ENCODE measurements at regions not wholly inside any gene's neighbourhood (a gene's known extent, or its start where the extent isn't known, plus 50 kb on each side); places are given as distances from the start of the nearest gene placed in this dataset.
"Not testable (repeated sequence)": the region's sequence is repeated elsewhere in the genome, so short reads cannot be mapped to it uniquely, and the experiment has no call there.

DNA sequence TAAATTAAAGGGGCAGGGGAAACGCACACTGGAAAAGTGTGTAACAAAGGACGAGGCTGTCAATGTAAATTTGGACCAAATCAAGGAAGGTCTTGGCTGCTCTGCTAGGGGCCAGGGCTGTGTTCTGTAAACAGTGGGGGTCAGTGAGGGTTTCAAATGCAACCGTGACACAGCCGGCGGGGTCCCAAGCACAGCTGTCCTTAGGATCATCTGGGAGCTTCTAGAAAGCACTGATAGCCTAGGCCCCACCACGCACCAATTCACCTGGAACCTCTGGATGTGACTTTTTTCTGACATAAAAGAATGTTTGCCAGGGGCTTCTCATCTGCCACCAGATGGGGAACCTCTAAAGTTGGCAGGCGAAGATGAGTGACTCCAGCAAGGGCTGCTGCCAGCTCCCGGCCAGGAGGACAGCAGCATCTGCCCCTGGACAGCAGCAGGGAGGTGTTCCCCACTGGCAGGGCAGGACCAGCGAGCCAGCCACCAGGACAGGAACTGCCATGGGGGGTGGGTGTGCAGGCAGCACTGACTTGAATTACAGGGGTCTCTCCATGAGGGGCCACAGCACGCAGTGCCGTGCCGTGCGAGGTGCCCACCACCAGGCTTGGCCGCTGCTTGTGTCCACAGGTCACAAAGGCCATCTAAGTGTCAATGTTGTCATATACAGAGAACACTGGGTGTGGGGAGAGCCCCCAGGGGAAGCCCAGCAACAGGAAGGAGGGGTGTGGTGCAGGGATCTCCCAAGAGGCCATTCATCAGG is 87.5 kb downstream of the SOX1 start:
- ATAC-seq = no peak
- Mint-ChIP-seq H3K27me3 (peaks cover 3 to 38% (median 27%) of the 10 kb centered on the region in 5 donors), H3K9me3 (peaks cover 0 to 13% (median 4%) of the 10 kb centered on the region in 9 donors), H3K36me3 (no peaks in the 10 kb centered on the region), H3K27ac (no peak overlapping the region), H3K4me3 (no peak overlapping the region), H3K4me1 (no peaks in the 10 kb centered on the region)
- no peak for DNase-seq
- POLR2A ChIA-PET = no interaction called here

GRCh38 chr13:112158961-112159360 is 92.0 kb downstream of the SOX1 start:
- ATAC-seq = no peak

DNA sequence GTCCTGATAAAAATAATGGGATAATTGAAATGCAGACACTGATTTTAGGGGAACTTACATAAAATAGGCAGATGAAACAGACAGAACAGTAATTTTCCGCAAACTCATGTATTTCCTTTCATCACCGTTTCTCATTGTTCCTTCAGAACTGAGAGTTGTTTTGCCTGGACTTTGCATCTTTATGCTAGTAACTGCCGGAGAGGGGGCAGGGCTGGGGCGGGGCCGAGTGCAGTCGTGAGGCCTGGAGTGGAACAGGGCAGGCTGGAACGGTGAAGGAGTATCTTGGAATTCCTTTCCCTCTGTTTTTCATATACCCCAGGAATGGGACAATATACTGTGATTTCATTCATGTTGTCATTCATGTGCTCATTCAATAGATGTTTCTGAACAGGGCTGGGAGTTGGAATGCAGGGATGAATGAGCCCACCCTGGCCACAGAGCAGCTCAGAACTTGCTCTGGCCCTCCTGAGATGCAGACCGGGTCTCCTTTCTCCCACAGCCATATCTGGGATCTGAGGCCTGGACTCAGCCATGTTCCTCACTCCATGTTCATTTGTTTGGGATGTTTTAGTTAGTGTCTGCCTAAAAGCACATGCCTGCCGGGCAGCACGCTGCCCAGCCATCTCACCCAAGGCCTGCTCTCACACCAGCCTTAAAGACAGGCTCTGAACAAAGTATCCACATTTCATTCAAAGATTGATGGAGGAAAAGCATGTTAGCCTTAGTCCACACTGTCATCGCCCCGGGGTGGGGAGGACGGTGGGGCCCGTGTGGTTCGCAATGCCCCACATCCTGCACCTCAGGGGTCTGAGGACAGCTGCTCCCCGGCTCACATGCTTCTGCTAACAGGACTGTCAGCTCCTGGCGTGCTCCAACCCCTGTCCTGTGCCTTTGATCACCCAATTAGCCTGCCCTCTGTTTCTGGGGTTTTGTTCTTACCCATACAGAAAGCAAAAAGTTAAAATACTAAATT is 92.9 kb downstream of the SOX1 start:
- Mint-ChIP-seq H3K4me1 (peaks cover 0 to 1% (median 0%) of the 10 kb centered on the region in 4 donors), H3K9me3 (peaks cover 0 to 13% (median 2%) of the 10 kb centered on the region in 9 donors), H3K27ac (no peak overlapping the region), H3K27me3 (peaks cover 10 to 51% (median 15%) of the 10 kb centered on the region in 5 donors), H3K36me3 (no peaks in the 10 kb centered on the region), H3K4me3 (no peak overlapping the region)
- POLR2A ChIA-PET = no interaction called here
- DNase-seq (peak in 1 of 10 donors; percentile 26), ATAC-seq (no peak)

More at GRCh38 chr13:112158961-112159360, 92.0 kb downstream of the SOX1 start:
- no peak overlapping the region for H3K27ac Mint-ChIP-seq
- no peaks in the 10 kb centered on the region for H3K36me3 Mint-ChIP-seq
- no peak overlapping the region for H3K4me3 Mint-ChIP-seq
- peaks cover 10 to 48% (median 18%) of the 10 kb centered on the region in 5 donors for H3K27me3 Mint-ChIP-seq
- peaks cover 0 to 1% (median 0%) of the 10 kb centered on the region in 4 donors for H3K4me1 Mint-ChIP-seq
- POLR2A ChIA-PET = no interaction called here
- peaks cover 0 to 13% (median 2%) of the 10 kb centered on the region in 9 donors for H3K9me3 Mint-ChIP-seq
- DNase-seq = peak in 1 of 10 donors; percentile 9

DNA sequence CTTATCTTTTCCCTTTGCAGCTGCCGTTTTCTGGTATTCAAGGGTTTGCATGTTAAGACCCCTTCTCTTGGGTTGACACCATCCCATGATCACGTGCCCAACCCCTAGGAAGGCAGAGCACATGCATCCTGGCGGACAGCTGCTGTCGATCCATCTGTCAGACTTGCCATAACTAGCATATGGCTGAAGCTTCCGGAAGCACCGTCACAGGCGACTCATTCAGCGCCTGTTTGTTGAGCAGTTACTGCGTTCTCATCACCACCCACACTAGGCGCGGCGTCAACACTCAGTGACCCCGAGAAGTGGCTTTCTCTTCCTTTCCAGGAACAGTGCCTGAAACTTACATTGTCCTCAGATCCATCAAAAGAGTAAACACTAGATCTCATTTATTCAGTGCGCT is 93.6 kb downstream of the SOX1 start:
- POLR2A ChIA-PET = no interaction called here
- H3K9me3 Mint-ChIP-seq = peaks cover 0 to 13% (median 2%) of the 10 kb centered on the region in 9 donors
- no peak overlapping the region for H3K27ac Mint-ChIP-seq
- no peaks in the 10 kb centered on the region for H3K36me3 Mint-ChIP-seq
- DNase-seq (peak in 1 of 10 donors; percentile 15), ATAC-seq (no peak)
- peaks cover 0 to 1% (median 0%) of the 10 kb centered on the region in 4 donors for H3K4me1 Mint-ChIP-seq
- peaks cover 12 to 58% (median 17%) of the 10 kb centered on the region in 5 donors for H3K27me3 Mint-ChIP-seq
- no peak overlapping the region for H3K4me3 Mint-ChIP-seq

DNA sequence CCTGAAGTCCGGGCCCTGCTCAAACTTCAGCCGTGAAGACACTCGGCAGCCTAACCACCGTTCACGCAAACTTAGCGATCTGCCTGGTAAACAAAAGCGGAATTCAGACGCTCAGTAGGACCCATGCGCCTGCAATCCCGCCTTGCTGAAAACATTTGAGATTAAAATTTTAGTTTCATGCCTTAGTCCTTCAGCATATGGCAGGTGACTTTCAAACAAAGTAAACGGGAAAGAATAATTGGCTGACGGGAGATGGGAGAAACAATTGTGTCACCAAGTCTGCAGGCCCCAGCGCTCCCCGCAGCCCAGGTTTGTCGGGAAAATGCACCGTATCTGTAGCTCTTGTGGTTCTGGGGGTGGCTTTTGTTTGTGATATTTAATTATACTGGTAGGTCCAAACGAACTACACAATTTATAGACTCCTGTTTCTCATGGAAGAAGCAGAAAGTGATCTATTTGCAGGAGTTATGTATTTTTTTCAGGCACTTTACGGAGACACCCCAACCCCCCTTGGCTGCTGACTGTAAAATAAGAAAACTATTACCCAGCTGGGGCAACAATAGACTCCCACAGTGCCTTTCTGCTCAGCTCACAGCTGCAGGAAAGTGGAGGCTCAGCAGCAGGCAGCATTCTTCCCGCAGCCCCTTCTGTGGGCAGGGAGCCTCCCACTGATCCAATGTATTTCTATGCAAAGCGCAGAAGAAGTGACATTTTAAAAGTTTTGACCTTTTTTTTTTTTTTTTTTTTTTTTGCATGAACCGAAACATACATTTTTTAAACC is 94.8 kb downstream of the SOX1 start:
- H3K4me3 Mint-ChIP-seq = no peak overlapping the region
- H3K27ac Mint-ChIP-seq = no peak overlapping the region
- no peak for ATAC-seq
- H3K27me3 Mint-ChIP-seq = peaks cover 12 to 70% (median 23%) of the 10 kb centered on the region in 5 donors
- DNase-seq = no peak
- peaks cover 0 to 13% (median 3%) of the 10 kb centered on the region in 9 donors for H3K9me3 Mint-ChIP-seq
- POLR2A ChIA-PET = no interaction called here
- H3K36me3 Mint-ChIP-seq = no peaks in the 10 kb centered on the region
- peaks cover 0 to 1% (median 0%) of the 10 kb centered on the region in 4 donors for H3K4me1 Mint-ChIP-seq

DNA sequence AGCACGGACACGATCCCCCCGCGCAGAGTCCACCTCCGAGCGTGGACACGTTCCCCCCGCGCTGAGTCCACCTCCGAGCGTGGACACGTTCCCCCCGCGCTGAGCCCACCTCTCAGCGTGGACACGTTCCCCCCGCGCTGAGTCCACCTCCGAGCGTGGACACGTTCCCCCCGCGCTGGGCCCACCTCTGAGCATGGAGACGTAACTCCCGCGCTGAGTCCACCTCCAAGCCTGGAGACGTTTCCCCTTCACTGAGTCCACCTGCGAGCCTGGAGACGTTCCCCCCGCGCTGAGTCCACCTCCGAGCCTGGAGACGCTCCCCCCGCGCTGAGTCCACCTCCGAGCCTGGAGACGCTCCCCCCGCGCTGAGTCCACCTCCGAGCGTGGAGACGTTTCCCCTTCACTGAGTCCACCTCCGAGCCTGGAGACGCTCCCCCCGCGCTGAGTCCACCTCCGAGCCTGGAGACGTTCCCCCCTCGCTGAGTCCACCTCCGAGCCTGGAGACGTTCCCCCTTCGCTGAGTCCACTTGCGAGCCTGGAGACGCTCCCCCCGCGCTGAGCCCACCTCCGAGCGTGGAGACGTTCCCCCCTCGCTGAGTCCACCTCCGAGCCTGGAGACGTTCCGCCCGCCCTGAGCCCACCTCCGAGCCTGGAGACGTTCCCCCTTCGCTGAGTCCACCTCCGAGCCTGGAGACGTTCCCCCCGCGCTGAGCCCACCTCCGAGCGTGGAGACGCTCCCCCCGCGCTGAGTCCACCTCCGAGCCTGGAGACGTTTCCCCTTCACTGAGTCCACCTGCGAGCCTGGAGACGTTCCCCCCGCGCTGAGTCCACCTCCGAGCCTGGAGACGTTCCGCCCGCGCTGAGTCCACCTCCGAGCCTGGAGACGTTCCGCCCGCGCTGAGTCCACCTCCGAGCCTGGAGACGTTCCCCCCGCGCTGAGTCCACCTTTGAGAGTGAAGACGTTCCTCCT is 97.0 kb downstream of the SOX1 start:
- H3K27ac Mint-ChIP-seq, H3K9me3 Mint-ChIP-seq, H3K4me1 Mint-ChIP-seq, ATAC-seq, H3K4me3 Mint-ChIP-seq, POLR2A ChIA-PET, H3K36me3 Mint-ChIP-seq: not testable (repeated sequence)
- DNase-seq = peak in 1 of 10 donors; percentile 36
- peaks cover 10 to 72% (median 26%) of the 10 kb centered on the region in 5 donors for H3K27me3 Mint-ChIP-seq

GRCh38 chr13:112165712-112166111 is 98.8 kb downstream of the SOX1 start:
- peak in 1 of 10 donors; percentile 36 for DNase-seq
- H3K9me3 Mint-ChIP-seq = peaks cover 0 to 1% (median 0%) of the 10 kb centered on the region in 9 donors
- POLR2A ChIA-PET = no interaction called here
- no peak overlapping the region for H3K4me3 Mint-ChIP-seq
- no peaks in the 10 kb centered on the region for H3K4me1 Mint-ChIP-seq
- no peak overlapping the region for H3K27ac Mint-ChIP-seq
- no peaks in the 10 kb centered on the region for H3K36me3 Mint-ChIP-seq
- peaks cover 9 to 56% (median 18%) of the 10 kb centered on the region in 5 donors for H3K27me3 Mint-ChIP-seq
- ATAC-seq = no peak

DNA sequence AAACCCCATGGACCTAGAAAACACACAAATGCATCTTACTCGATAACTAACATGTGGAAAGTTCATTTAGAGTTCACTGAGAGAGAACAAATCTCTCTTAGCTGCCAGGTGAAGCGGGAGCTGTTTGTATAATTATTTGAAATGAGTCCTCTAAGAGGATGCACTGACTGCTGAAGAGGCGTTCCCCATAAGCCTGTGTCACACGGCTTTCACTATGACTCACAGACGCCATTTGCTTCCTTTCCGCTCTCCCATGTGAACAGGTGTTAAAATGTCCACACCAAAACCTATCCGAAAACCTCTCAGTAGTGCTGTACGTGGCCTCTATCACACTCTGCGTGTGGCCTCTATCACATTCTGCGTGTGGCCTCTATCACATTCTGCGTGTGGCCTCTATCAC is 101.8 kb downstream of the SOX1 start:
- Mint-ChIP-seq H3K9me3 (peaks cover 0 to 9% (median 0%) of the 10 kb centered on the region in 9 donors), H3K27ac (no peak overlapping the region), H3K27me3 (peaks cover 2 to 60% (median 31%) of the 10 kb centered on the region in 5 donors), H3K36me3 (peaks cover 0 to 3% (median 0%) of the 10 kb centered on the region in 3 donors), H3K4me3 (no peak overlapping the region), H3K4me1 (no peaks in the 10 kb centered on the region)
- no peak for DNase-seq
- POLR2A ChIA-PET = no interaction called here
- ATAC-seq = no peak

GRCh38 chr13:112169941-112170822 is 103.2 kb downstream of the SOX1 start:
- ATAC-seq (no peak), DNase-seq (peak in 1 of 10 donors; percentile 58)
- POLR2A ChIA-PET = no interaction called here
- no peak overlapping the region for H3K4me3 Mint-ChIP-seq
- H3K4me1 Mint-ChIP-seq = no peaks in the 10 kb centered on the region
- H3K27me3 Mint-ChIP-seq = peaks cover 0 to 51% (median 28%) of the 10 kb centered on the region in 5 donors
- H3K9me3 Mint-ChIP-seq = peaks cover 0 to 19% (median 6%) of the 10 kb centered on the region in 9 donors
- peaks cover 0 to 4% (median 0%) of the 10 kb centered on the region in 3 donors for H3K36me3 Mint-ChIP-seq
- H3K27ac Mint-ChIP-seq = no peak overlapping the region

DNA sequence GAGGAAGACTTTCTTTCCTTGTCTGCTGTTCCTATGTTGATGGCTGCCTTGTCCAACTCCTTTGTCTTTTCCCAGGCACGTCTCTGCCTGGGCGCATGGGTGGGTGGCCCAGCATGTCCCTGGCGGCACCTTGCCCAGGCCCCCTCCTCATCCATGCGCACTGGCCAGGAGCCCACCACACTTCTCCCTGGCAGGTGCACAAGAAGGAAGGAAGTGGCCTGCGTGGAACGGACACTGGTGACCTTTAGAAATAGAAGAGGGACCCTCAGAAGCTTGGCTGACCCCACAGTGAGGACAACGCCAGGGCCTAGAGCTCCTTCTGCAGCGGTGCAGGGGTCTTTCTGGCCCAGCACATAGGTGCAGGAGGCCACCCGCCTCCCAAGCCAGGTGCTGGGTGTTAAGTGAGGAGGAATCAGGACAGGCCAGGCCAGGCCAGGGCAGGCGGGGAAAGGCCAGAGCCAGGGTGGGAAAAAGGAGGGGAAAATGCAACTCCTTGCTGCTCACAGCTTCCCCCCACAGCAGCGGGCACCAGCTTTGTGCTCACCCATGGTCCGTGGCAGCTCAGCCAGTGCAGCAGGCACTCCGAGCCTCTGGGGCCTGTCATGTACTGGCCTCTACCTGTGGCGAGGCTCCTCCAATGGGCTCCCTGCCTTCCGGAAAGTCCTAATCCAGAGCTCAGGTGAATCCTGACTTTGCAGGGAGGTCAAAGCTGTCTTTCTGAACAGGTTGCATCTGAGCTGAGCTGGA is 104.0 kb downstream of the SOX1 start:
- Mint-ChIP-seq H3K27ac (peak overlapping the region in 1 of 10 donors; percentile 59), H3K9me3 (peaks cover 0 to 23% (median 6%) of the 10 kb centered on the region in 9 donors), H3K4me3 (no peak overlapping the region), H3K27me3 (peaks cover 0 to 42% (median 23%) of the 10 kb centered on the region in 5 donors), H3K36me3 (peaks cover 0 to 4% (median 0%) of the 10 kb centered on the region in 3 donors), H3K4me1 (no peaks in the 10 kb centered on the region)
- DNase-seq (peak in 1 of 10 donors; percentile 19), ATAC-seq (no peak)
- POLR2A ChIA-PET = no interaction called here
